Transverse colon (tissue), 3 donors: ENCODE measurements at regions not wholly inside any gene's neighbourhood (a gene's known extent, or its start where the extent isn't known, plus 50 kb on each side); places are given as distances from the start of the nearest gene placed in this dataset.

Experiments
- EP300 ChIP-seq: sonication (generic); formaldehyde crosslinking; IDR thresholded peaks from one replicate; pipeline ENCODE4 v1.6.1; 2017; ENCODE audit warnings: antibody characterized with exemption, low read depth
- POLR2A ChIP-seq: fragments of 450-650 bp; IDR thresholded peaks from one replicate; pipeline ENCODE4 v1.6.1; 2016; ENCODE audit warnings: antibody characterized with exemption, mild to moderate bottlenecking, moderate library complexity
- TF ChIP-seq, protein P1 (sequence below), 5 experiments: fragments of 200-600 bp in 3 of 5; fragments of 450-650 bp in 2 of 5; sonication (generic) in 3 of 5; IDR thresholded peaks; 1 replicate in 2 of 5; 2 replicates in 3 of 5; pipeline ENCODE4 v1.5.1; 2016 to 2017; ENCODE audit warnings: antibody characterized with exemption in 5 of 5, inconsistent platforms in 3 of 5, mild to moderate bottlenecking in 2 of 5, moderate library complexity in 1 of 5

DNA sequence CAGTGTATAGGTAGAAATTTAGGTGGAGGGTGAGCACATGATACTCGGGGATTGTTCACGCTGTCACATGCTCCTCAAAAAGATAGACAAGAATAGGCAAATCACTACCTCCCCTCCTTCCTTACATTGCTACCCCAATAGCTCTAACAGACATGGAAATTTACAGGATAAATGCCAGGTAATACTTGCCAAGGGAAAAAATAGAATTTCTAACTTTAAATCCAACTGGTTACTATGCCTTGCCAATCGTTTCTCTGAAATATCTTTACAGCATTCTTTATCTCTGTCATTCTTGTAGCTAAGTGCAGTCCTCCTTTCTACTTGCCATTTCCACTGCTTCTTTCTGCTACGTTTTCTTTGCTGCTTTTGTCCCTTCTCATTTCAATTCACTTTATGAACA, 339.8 kb upstream of the ZEB2 start:
- no peak for TF ChIP-seq POLR2A
- TF ChIP-seq, protein P1, sequence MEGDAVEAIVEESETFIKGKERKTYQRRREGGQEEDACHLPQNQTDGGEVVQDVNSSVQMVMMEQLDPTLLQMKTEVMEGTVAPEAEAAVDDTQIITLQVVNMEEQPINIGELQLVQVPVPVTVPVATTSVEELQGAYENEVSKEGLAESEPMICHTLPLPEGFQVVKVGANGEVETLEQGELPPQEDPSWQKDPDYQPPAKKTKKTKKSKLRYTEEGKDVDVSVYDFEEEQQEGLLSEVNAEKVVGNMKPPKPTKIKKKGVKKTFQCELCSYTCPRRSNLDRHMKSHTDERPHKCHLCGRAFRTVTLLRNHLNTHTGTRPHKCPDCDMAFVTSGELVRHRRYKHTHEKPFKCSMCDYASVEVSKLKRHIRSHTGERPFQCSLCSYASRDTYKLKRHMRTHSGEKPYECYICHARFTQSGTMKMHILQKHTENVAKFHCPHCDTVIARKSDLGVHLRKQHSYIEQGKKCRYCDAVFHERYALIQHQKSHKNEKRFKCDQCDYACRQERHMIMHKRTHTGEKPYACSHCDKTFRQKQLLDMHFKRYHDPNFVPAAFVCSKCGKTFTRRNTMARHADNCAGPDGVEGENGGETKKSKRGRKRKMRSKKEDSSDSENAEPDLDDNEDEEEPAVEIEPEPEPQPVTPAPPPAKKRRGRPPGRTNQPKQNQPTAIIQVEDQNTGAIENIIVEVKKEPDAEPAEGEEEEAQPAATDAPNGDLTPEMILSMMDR (IDR thresholded peaks at IDR 0.05): no peak
- no peak for TF ChIP-seq EP300
